HG02973 (cell line): ENCODE measurements at regions not wholly inside any gene's neighbourhood (a gene's known extent, or its start where the extent isn't known, plus 50 kb on each side); places are given as distances from the start of the nearest gene placed in this dataset.
"Not testable (repeated sequence)": the region's sequence is repeated elsewhere in the genome, so short reads cannot be mapped to it uniquely, and the experiment has no call there.

Experiments used
- ATAC-seq: cut with Tn5 transposase; IDR thresholded peaks from one replicate; pipeline ENCODE4 v1.9.1; 2021; ENCODE audit warnings: moderate library complexity; ENCODE audit not compliant: unreplicated experiment

DNA sequence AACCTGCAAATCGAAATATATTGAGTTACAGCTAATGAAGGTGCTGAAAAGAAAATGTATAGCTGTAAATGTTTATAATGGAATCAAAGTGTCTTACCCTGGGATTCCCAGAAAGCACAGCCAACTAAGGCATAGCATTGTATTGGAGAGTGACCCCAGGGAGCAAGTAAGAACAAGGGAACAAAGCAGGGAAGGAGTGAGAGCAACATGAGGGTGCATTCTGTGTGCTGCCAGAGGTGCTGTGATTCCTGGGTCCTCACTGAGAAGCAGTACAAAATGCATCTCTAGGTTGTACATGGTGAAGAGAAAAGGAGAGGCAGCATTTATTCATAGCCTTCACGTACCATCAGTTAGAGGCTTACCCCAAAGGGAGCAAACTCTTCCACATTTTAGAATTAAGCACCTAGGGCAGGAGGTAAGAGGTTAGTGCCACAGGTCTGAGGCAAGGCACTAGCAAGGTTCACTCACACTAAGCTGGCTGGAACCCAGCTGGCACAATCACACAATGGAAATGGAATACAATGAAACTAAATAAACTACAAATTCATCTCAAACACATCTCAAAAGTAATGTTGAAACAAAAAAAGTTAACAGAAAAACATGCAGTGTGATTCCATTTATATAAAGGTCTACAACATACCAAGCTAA, 151.5 kb upstream of the C2CD4B start:
- ATAC-seq = no peak

DNA sequence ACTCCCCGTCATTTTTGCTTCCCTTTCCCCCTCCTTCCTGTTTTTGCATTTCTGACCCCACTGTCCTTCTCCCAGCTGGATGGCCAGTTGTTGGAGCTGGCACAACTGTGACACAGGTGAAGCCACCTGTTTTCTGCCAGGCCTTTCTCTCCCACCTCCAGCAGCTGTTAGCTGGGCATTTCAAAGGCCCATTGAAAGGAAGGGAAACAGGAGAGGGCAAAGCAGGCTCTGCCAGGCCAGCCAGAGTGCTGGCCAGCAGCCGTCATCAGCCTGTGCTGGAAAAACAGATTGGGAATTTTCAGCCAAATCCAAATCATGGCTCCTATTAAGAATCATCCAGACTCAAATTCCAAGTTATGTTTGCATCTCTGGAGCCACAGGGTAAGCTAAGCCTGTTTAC, 155.2 kb upstream of the C2CD4B start:
- ATAC-seq = no peak

DNA sequence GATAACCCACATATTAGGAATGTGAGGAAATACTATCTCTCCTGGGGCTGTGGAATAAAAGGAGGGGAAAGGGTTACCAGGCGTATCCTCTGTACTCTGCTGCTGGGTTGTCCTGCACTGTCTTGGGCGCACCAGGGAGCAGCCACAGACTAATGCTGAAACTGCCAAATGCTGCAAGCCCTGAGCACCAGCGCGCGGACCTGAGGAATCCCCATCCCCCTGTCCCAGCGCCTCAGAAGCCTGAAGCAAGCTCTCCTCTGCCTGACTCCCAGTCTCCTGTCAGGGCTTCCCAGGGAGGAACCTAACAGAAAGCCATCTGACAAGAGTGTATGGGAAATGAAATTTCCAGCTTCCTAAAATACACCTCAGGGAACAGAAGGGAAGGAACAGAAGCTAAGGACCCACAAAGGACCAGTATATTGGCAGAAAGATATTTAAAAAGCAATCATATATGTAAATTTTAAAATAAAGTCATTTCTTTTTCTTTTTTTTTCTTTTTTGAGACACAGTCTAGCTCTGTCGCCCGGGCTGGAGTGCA, 158.3 kb upstream of the C2CD4B start:
- no peak for ATAC-seq

DNA sequence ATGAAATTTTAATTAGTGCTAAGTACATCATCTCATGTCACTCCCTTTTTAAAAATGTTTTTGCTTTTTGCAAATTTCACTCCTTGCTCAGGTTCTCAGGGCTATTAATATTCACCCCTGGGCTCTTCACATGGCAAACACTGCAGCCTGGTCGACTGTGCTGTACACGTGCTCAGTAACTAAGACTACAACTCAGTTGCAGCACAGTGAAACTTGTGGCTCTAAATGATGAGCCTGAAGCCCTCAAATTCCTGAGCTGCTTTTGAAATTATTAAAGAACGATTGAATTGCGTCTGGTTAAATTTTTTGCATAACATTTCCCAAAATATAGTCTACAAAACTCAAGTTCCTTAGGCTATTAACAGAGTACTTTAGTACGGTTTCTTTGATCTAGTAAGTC, 159.3 kb upstream of the C2CD4B start:
- no peak for ATAC-seq

DNA sequence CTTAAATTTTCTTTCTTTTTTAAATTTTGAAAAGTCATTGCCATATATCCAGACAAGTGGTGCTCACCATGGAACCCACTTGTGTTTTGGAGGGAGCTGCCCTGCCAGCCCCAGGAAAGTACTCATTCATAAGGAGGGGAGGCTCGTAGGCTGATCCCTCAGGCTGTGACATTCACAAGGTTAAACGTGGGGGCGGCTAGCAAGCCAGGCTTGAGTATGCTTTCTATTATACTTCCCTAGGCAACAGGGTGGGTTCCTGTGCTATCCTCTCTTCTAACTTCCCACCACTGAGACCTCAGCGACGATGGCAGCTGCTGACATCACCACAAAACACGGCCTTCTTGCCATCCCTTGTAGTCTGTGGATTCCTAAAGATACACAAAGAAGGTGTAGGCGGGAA, 160.5 kb upstream of the C2CD4B start:
- no peak for ATAC-seq

DNA sequence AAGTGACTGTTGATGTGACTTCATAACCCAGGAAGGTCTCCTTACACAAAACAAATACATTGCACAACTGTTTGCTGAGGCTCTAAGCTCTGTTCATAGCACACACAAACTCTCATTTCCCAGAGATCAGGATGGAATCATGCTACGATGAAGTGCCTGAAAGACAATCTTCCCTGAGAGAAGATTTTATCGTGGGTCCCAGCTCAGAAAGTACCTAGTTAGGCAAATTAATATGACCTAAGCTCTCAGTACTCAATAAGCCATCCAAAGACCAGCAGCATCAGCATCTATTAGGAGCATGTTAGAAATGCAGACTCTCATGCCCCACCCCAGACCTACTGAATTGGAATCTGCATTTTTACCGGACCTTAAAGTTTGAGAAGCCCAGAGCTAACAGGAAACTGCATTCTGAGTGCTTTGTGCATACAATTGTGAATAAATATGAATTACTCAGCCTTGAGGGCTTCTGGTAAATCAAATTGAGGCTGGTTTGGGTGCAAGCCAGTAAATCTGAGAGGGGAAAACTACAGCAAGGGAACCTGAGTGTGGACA, 161.5 kb upstream of the C2CD4B start:
- no peak for ATAC-seq

DNA sequence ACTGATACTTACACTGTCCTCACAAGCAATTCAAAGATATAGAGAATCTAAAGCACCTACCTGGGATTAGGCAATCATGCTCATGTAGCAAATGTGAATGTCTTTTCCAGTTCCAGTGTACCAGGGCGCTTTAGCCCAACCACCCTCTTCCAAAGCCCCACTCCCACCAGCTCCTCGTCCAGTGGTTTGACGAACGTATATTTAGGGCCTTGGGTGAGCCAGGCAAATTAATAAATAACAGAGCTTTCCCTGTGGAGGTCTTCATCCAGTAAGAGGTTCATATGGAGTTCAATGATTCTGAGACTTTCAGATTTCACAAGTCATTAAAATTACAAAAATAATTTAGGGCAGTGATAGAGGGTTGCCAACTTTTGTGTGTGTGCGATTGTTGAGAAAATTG, 162.3 kb upstream of the C2CD4B start:
- no peak for ATAC-seq

DNA sequence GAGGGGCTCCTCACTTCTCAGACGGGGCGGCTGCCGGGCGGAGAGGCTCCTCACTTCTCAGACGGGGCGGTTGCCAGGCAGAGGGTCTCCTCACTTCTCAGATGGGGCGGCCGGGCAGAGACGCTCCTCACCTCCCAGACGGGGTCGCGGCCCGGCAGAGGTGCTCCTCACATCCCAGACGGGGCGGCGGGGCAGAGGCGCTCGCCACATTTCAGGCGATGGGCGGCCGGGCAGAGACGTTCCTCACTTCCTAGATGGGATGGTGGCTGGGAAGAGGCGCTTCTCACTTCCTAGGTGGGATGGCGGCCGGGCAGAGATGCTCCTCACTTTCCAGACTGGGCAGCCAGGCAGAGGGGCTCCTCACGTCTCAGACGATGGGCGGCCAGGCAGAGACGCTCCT, 167.4 kb upstream of the C2CD4B start:
- not testable (repeated sequence) for ATAC-seq

DNA sequence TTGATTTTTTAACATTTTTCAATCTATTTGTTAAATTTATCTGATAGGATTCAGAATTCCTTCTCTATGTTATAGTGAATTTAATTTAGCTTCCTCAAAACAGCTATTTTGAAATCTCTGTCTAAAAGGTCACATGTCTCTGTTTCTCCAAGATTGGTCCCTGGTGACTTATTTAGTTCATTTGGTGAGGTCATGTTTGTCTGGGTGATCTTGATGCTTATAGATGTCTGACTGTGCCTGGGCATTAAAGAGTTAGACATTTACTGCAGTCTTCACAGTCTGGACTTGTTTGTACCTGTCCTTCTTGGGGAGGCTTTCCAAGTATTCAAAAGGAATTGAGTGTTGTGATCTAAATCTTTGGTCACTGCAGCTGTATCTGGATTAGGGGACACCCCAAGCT, 169.5 kb upstream of the C2CD4B start:
- no peak for ATAC-seq

DNA sequence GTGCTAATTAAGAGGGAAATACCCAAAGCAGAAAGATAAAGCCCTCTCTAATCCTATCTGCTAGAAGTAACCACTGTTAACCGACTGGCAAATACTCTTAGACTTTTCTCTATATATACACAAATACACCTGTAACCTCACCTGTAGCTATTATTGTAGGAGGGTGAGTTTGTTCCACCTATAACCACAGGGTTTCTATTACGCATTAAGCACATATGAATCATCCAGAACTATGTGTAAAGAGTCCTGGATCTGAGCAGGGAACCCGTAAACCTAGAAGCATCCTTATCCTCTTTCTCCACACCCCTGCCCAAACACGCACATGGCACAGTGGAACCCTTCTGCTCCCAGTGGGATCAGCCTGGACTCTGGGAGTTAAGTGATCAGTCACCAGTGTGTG, 172.8 kb upstream of the C2CD4B start:
- ATAC-seq = no peak

DNA sequence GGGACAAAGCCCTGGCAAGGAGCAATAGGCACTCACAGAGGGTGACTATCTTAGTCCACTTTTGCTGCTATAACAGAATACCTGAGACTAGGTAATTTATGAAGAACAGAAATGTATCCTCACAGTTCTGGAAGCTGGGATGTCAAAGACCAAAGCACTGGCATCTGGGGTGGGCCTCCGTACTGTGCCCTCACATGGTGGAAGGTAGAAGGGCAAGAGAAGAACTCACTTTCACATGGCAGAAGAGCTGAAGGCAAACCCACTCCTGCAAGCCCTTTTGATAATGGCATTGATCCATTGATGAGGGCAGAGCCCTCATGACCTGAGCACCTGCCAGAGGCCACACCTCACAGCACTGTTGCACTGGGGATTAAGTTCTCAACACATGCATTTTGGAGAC, 173.4 kb upstream of the C2CD4B start:
- no peak for ATAC-seq

DNA sequence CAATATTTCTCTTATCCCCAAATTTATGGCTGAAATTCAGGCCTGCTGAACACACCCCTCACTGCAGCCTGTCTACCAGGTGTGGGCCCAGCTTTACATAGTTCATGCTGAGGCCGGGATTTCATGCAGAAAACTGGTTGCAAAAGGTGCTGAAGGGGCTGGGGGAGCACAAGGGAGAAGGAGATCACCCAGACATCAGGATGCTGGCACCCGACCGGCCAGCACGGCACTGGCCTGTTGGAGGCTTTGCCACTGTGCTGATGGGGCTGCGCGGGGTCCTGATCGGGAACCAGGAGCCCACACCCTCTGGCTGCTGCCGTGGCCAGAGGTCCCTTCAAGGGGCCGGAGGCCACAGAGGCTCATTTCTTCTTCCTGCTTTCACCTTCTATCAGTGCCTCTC, 177.9 kb upstream of the C2CD4B start:
- no peak for ATAC-seq

DNA sequence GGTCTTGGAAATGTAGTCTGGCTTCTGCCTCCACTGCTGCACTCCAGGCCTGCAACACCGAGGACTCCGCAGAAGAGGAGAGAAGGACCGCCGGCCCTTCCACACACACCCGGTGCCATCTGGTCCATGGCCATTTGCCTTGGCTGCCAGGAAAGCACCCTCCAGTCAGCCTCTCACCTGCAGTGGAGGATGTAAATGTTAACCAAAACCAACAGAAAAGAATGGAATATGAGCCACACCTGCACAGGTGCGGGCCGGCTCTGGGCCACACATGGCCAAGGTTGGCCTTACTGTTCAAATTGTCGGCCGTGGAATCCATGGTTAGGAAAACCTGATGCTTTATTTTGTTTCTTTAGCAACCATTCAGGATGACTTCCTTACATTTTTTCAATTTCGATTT, 178.3 kb upstream of the C2CD4B start:
- no peak for ATAC-seq

DNA sequence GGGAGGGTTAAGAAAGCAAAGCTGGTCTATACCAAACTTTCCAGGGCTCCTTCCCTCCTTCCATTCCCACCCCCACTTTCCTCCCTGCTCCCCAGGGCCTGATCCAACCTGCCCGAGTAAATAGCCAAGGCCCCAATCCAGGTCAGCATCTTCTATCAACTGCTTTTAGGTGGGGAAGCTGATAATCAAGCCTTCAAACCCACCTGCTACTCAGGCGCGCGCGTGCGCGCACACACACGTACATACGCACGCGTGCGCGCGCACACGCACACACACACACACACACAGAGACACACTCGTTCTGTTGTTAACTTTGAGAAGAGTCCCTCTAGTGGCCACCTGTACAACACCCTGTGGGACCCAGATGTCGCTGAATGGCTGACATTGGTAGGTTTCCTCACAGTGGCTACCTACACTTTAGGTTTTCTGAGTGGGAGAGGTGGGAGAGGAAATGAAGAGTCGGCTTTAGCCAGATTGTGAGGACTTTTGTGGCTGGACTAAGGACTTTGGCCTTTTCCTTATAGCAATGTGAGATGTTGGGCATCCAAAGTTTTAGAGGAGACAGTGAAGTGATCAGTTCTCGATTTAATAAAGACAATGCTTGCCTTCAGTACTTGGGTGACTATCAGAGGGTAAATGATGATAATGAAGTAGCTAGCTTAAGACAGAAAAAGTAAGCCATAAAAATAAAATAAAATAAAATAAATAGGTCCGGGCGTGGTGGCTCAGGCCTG, 179.9 kb upstream of the C2CD4B start:
- no peak for ATAC-seq

DNA sequence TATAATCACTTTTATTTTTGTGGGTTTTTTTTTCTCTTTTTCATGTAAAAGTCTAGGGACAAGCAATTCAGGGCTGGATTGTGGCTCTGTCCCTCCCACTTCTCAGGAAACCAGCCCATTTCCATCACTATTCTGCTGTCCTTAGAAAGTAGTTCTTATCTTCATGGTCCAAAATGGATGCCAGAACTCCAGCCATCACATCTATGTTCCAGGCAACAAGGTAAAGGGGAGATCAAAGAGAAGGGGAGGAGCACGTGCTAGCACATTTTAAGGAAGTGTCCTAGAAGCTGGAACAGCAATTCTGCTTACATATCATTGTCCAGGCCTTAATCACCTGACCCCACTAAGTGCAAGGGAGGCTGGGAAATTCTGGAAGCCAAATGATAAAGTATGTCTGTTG, 181.1 kb upstream of the C2CD4B start:
- ATAC-seq = no peak

DNA sequence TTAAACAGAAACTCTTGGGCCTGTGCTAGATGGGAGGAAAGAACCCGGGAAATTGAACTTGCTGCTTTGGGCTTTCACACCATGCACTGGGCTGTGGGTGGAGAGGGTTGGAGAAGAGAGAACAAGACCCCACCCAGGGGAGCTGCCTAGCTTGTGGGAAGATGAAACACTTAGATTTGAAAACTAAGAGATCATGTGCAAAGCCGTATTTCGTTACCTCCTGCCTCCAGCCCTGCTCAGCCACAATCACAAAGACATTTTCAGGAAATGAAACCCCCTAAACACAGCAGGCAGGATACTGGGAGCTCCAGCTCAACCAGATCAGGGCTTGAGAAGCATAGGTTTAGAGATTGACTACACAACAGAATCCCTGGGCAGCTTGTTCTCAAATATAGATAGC, 183.0 kb upstream of the C2CD4B start:
- no peak for ATAC-seq

DNA sequence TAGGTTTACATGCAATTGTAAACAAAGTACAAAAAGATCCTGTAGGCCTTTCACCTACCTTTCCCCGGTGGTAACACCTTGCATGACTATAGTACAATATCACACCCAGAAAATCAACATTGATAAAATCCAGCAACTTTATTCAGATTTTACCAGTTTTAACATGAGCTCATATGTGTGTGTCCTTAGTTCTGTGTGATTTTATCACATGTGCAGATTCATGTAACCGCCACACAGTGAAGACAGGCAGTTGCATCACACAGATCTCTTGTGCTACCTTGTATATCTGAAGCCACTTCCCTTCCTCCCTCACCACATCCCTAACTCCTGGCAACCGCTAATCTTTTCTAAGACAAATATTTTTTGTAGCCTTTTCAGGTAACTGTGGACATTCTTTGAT, 183.5 kb upstream of the C2CD4B start:
- no peak for ATAC-seq

DNA sequence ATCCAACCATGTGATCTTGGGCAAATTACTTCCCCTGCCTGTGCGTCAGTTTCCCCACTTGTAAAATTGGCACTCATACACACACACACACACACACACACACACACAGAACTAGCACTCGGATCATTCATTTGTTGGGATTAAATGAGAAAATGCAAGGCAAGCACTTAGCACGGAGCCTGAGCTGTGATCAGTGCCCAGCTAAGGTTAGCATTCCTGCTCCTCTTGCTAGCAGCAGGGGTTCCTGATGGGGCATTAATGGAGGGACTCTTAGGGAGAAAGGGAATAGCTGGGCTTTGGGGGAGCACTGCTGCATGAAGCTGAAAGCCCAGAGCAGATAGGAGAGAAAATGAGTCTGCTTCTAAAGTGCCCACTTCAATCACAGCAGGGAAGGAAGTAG, 187.7 kb upstream of the C2CD4B start:
- no peak for ATAC-seq

DNA sequence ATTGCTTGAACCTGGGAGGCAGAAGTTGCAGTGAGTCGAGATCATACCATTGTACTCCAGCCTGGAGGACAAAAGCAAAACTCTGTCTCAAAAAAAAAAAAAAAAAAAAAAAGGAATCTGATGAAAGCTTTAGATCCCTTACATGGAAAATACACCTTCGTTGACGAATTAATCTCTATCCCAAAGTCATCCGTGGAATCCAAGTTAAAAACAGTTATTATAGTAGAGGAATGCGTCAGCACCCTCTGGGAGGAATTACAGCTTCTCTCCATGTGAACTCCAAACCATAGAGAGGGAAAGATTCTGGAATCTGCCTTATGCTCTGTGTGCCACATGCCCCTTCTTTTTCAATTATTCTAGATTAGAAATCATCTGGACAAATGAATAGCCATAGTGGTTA, 192.3 kb upstream of the C2CD4B start:
- no peak for ATAC-seq

DNA sequence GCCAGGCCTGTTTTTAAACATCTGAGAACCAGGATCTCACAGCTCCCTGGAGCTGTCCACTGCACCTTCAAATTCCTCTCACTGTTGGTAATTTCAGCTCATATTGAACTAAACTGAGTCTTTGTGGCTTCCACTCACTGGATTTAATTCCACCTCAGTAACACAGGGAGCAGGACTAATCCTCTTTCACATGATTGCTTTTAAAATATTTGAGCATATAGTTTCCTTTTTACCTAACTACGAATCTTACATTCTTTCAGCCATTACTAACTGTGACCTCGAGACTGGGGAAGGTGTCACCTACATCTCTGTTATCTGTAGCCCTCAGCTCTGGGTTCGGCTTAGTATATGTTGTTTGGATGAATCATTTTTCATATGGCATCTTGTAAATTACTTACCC, 194.3 kb upstream of the C2CD4B start:
- ATAC-seq = no peak

DNA sequence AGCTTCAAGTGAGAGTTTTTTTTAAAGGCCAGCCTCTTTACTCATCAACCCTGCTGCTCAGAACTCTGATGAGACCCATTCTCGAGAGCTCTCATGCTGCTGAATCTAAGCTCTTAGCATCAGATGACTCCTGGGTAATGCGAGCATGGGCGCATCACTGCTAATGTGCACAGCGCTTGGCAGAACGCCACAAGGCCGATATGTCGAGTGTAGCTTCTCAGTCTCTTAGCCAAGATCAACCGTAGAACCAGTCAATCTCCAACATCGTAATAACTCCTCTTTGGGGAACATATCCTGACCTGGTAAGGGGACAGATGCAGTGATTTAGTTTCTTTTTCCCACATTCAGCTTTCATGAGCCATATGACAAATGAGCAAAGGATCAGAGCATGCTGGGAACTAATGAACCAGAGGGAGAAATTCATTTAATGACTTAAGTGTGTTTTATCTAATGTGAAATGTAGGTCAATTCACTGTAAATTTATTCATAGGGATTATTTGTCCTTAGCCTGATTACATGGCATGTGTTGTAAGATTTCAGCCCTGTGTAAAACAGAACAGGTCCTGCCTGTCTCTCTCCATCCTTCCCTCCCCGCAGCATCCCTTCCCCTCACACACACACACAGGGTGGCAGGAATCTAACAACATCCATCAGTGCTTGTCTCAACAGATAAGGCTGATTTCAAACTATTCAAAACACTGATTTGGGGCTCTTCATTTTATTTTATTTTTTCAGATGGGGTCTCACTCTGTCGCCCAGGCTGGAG, 195.4 kb upstream of the C2CD4B start:
- no peak for ATAC-seq

DNA sequence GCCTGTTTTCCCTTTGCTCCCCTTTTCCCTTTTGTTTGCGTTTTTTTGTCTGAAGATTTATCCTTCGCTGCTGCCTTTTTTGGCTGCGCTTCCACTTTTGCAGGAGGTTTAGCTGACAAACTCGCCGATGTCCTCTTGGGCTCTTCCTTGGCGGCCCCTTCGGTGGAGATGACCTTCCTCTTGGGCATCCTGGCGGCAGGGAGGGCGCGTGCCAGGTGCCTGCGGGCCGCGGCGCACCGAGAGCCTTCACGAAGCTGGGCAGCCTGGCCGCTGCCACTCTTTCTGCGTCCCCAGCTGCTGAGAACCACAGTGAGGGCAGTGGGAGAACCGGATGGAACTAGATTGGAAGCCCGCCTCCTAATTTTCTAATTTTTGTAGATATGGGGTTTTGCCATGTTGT, 197.1 kb upstream of the C2CD4B start:
- no peak for ATAC-seq
